HG03175 (cell line): ENCODE measurements at regions not wholly inside any gene's neighbourhood (a gene's known extent, or its start where the extent isn't known, plus 50 kb on each side); places are given as distances from the start of the nearest gene placed in this dataset.

Source experiments
- ATAC-seq: cut with Tn5 transposase; IDR thresholded peaks from one replicate; pipeline ENCODE4 v1.9.1; 2021; ENCODE audit warnings: mild to moderate bottlenecking, moderate library complexity; ENCODE audit not compliant: unreplicated experiment

- no peak for ATAC-seq
Measured at GRCh38 chr16:64659866-64660265, 462.0 kb downstream of the CDH11 start.

- no peak for ATAC-seq
Measured at GRCh38 chr16:64657316-64658011, 464.4 kb downstream of the CDH11 start.

GRCh38 chr16:64656471-64656870 is 465.4 kb downstream of the CDH11 start:
- no peak for ATAC-seq

- ATAC-seq, result no peak
Measured at GRCh38 chr16:64654178-64654577, 467.7 kb downstream of the CDH11 start.

- no peak for ATAC-seq
Measured at GRCh38 chr16:64648282-64648681, 473.6 kb downstream of the CDH11 start.

- no peak for ATAC-seq
Measured at GRCh38 chr16:64641343-64641742, 480.5 kb downstream of the CDH11 start.

- ATAC-seq, result no peak
Measured at GRCh38 chr16:64638766-64639165, 483.1 kb downstream of the CDH11 start.

GRCh38 chr16:64629622-64630021 is 492.2 kb downstream of the CDH11 start:
- no peak for ATAC-seq

- ATAC-seq, result no peak
Measured at GRCh38 chr16:64627781-64628180, 494.1 kb downstream of the CDH11 start.

- ATAC-seq, result no peak
Measured at GRCh38 chr16:64627288-64627687, 494.6 kb downstream of the CDH11 start.

GRCh38 chr16:64626776-64627175 is 495.1 kb downstream of the CDH11 start:
- ATAC-seq, result no peak

GRCh38 chr16:64621616-64622015 is 500.2 kb downstream of the CDH11 start:
- ATAC-seq, result no peak

- ATAC-seq, result no peak
Measured at GRCh38 chr16:64617836-64618476, 503.9 kb downstream of the CDH11 start.

GRCh38 chr16:64615630-64616280 is 506.1 kb downstream of the CDH11 start:
- no peak for ATAC-seq

GRCh38 chr16:64596196-64596595 is 525.7 kb downstream of the CDH11 start:
- no peak for ATAC-seq

- ATAC-seq, result no peak
Measured at GRCh38 chr16:64590513-64590912, 531.4 kb downstream of the CDH11 start.

GRCh38 chr16:64589836-64590235 is 532.0 kb downstream of the CDH11 start:
- no peak for ATAC-seq

- ATAC-seq, result no peak
Measured at GRCh38 chr16:64586781-64587180, 535.1 kb downstream of the CDH11 start.

- no peak for ATAC-seq
Measured at GRCh38 chr16:64585367-64585766, 536.5 kb downstream of the CDH11 start.

GRCh38 chr16:64580558-64580957 is 541.3 kb downstream of the CDH11 start:
- no peak for ATAC-seq

GRCh38 chr16:64579712-64580111 is 542.2 kb downstream of the CDH11 start:
- no peak for ATAC-seq

- no peak for ATAC-seq
Measured at GRCh38 chr16:64545768-64546167, 576.1 kb downstream of the CDH11 start.
